Prostate gland (tissue), 2 donors: ENCODE measurements at regions not wholly inside any gene's neighbourhood (a gene's known extent, or its start where the extent isn't known, plus 50 kb on each side); places are given as distances from the start of the nearest gene placed in this dataset.

Source experiments
- DNase-seq: peaks from one replicate; pipeline ENCODE4 v3.0.0-alpha.2; 2019; ENCODE audit warnings: low spot score
- H3K27ac ChIP-seq, 2 donors: fragments of 200-600 bp; sonication (generic); 2 replicates each; pipeline ENCODE4 v1.5.1; 2017 to 2019
- H3K27me3 ChIP-seq: fragments of 200-600 bp; sonication (generic); replicated peaks from 2 replicates; pipeline ENCODE4 v1.5.1; 2019; ENCODE audit not compliant: insufficient read depth
- H3K36me3 ChIP-seq, 2 donors: fragments of 200-600 bp; sonication (generic); 1 replicate in 1 of 2; 2 replicates in 1 of 2; pipeline versions ENCODE4 v1.5.1 to v1.8.1; 2017 to 2019
- H3K4me1 ChIP-seq: fragments of 200-600 bp; sonication (generic); replicated peaks from 2 replicates; pipeline ENCODE4 v1.5.1; 2019
- H3K4me3 ChIP-seq, 2 donors: fragments of 200-600 bp; sonication (generic); 2 replicates each; pipeline ENCODE4 v1.5.1; 2017 to 2019
- H3K9me3 ChIP-seq: fragments of 200-600 bp; sonication (generic); 2 replicates; pipeline ENCODE4 v1.5.1; 2017
- POLR2A ChIP-seq: fragments of 450-650 bp; IDR thresholded peaks from one replicate; pipeline ENCODE4 v1.6.1; 2016; ENCODE audit warnings: antibody characterized with exemption, mild to moderate bottlenecking
- POLR2AphosphoS5 ChIP-seq: sonication (generic); formaldehyde crosslinking; IDR thresholded peaks from one replicate; pipeline ENCODE4 v1.6.1; 2017; ENCODE audit warnings: antibody characterized with exemption
- WGBS: methylation state at CpG from one replicate; pipeline ENCODE4 v1.1.5; 2018; 5-methylcytosine and 5-hydroxymethylcytosine counted together
- intact Hi-C: fragments of 100-400 bp; cut with DNase I; formaldehyde crosslinking; loops from one replicate; pipeline ENCODE4 v1.14.2; 2022
- TF ChIP-seq, protein P1 (sequence below), 4 experiments: fragments of 200-600 bp in 2 of 4; fragments of 450-650 bp in 2 of 4; sonication (generic) in 2 of 4; IDR thresholded peaks; 1 replicate in 3 of 4; 2 replicates in 1 of 4; pipeline ENCODE4 v1.5.1; 2016 to 2019; ENCODE audit warnings: antibody characterized with exemption in 4 of 4, mild to moderate bottlenecking in 2 of 4, moderate library complexity in 2 of 4

DNA sequence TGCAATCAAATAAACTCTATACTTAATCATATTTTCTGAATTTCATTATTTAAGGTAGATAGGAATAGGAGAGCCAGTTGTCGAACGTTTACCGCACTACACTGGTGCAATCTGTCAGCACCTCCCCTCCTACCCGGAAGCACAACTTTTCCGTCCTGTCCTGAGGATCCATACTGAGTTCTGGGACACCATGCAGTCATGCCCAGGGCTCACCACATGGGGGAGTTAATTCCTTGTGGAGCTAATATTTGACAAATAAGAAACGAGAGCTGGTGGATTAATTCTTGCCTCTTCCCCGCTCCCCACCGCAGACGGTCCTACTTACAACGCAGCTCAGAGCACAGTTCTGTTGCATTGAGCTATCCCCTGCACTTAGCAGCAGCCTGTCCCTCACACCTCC lies 107.7 kb upstream of the RALGAPA2 start:
- TF ChIP-seq, protein P1, sequence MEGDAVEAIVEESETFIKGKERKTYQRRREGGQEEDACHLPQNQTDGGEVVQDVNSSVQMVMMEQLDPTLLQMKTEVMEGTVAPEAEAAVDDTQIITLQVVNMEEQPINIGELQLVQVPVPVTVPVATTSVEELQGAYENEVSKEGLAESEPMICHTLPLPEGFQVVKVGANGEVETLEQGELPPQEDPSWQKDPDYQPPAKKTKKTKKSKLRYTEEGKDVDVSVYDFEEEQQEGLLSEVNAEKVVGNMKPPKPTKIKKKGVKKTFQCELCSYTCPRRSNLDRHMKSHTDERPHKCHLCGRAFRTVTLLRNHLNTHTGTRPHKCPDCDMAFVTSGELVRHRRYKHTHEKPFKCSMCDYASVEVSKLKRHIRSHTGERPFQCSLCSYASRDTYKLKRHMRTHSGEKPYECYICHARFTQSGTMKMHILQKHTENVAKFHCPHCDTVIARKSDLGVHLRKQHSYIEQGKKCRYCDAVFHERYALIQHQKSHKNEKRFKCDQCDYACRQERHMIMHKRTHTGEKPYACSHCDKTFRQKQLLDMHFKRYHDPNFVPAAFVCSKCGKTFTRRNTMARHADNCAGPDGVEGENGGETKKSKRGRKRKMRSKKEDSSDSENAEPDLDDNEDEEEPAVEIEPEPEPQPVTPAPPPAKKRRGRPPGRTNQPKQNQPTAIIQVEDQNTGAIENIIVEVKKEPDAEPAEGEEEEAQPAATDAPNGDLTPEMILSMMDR (IDR thresholded peaks at IDR 0.05) = no peak
- no peak for TF ChIP-seq POLR2AphosphoS5
- TF ChIP-seq POLR2A = no peak
- intact Hi-C loops = loop anchor here (10.0 kb wide), 1 partner anchor 225 kb away; no protein-coding TSS in a partner anchor
- Histone ChIP-seq H3K27me3 (no peaks in the 10 kb centered on the region), H3K36me3 (no peaks in the 10 kb centered on the region), H3K9me3 (no peaks in the 10 kb centered on the region), H3K4me1 (no peaks in the 10 kb centered on the region), H3K4me3 (no peak overlapping the region), H3K27ac (no peak overlapping the region)
- 75% methylated on average over 10 of the region's 10 CpGs for WGBS
- no peak for DNase-seq

DNA sequence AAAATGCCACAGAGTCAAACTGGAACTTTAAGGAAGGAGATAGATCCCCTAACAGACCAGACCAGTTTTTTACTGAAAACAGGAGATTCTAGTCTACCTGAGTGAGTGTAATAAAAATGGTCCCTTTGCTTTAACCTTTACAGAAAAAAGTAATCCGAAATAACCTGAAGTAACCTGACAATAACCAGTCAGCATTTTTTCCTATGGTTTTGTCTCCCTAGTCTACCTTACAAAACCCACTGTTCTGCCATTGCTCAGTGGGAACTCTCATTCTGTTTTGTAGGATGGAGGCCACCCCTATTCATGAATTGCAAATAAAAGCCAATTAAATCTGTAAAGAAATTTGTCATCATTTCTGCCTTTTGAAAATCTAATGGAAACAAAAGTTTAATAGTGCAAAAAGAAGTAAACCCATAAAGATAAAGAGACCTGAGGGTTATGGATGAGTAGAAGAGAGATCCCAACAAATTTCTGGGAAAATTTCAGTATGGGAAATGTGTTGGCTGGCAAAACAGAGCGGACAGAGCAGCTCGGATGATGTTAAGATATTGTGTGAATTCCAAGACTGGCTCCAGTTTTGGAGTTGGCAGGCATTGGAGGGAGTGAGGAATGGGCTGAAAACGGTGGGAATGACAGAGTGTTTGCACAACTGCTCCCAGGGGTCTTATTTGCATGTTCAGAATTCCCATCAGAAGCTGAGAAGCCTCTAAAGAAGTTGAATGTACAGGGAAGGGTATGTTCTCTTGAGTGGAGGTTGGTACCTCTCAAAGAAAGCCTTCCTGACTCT lies 104.7 kb upstream of the RALGAPA2 start:
- intact Hi-C loops = no loop called here
- no peaks in the 10 kb centered on the region for H3K27me3 ChIP-seq
- WGBS = 52% methylated on average over 4 of the region's 4 CpGs
- TF ChIP-seq POLR2A (no peak), POLR2AphosphoS5 (no peak)
- TF ChIP-seq, protein P1 (IDR thresholded peaks at IDR 0.05) = no peak
- no peak for DNase-seq
- H3K4me3 ChIP-seq = no peak overlapping the region
- H3K9me3 ChIP-seq = no peaks in the 10 kb centered on the region
- H3K36me3 ChIP-seq = no peaks in the 10 kb centered on the region
- no peak overlapping the region for H3K27ac ChIP-seq
- H3K4me1 ChIP-seq = no peaks in the 10 kb centered on the region

DNA sequence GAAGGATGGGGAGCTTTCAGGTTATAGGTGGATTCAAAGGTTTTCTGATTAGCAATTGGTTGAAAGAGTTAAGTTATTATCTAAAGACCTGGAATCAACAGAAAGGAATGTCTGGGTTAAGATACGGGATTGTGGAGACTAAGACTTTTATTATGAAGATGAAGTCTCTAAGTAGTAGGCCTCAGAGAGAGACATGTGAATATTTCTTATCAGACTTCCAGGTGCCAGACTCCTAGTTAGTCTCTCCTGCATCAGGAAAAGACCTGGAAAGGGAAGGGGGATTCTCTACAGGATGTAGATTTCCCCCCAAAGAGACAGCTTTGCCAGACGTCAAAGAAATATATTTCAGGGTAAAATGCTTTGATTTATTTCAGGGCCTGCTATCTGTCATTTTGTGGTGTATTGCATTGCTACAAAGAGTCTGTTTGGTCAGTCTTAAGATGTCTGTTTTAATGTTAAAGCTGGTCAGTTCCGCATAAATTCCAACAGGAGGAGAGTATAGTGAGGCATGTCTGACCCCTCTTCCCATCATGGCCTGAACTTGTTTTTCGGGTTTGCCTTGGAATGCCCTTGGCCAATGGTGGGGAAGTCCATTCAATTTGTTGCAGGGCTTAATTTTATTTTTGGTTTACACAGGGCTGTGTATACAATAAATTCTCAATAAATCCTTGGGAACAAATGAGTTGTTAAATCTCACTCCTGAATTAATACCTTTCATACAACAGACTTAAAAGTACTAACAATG lies 103.4 kb upstream of the RALGAPA2 start:
- Histone ChIP-seq H3K4me3 (no peak overlapping the region), H3K4me1 (no peaks in the 10 kb centered on the region), H3K36me3 (no peaks in the 10 kb centered on the region), H3K9me3 (no peaks in the 10 kb centered on the region), H3K27me3 (no peaks in the 10 kb centered on the region), H3K27ac (peak overlapping the region in 1 of 2 donors; percentile 22)
- TF ChIP-seq POLR2AphosphoS5 = peak; percentile 56
- TF ChIP-seq POLR2A = no peak
- TF ChIP-seq, protein P1 (IDR thresholded peaks at IDR 0.05) = no peak
- intact Hi-C loops = no loop called here
- peak; percentile 50 for DNase-seq
- 73% methylated on average over 4 of the region's 4 CpGs for whole genome bisulfite sequencing

DNA sequence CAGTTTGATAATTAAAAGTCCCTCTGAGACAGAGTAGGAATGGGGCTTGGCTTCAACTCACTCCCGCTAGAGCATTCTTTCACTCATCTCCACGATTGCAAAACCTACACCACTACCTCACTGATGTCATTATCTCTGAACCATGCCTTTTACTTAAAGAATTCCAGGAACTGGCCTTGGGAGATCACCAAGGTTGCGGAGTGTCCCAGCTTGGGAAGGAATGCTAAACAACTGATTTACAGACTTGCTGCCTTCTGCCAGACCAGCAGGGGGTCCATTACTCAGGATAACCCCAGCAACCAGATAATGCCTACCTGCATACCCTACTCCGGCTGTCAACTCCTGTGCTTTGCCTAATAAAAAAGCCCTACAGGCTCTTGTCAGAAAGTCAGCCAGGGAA lies 102.2 kb upstream of the RALGAPA2 start:
- Histone ChIP-seq H3K4me3 (no peak overlapping the region), H3K4me1 (no peaks in the 10 kb centered on the region), H3K27me3 (no peaks in the 10 kb centered on the region), H3K9me3 (no peaks in the 10 kb centered on the region), H3K36me3 (no peaks in the 10 kb centered on the region), H3K27ac (no peak overlapping the region)
- 90% methylated on average over 4 of the region's 4 CpGs for WGBS
- TF ChIP-seq, protein P1 (IDR thresholded peaks at IDR 0.05) = no peak
- TF ChIP-seq POLR2A (no peak), POLR2AphosphoS5 (no peak)
- intact Hi-C loops = no loop called here
- no peak for DNase-seq
